Suppressor macrophage treated with lipopolysaccharide for 1 hour (primary cell): ENCODE measurements at regions not wholly inside any gene's neighbourhood (a gene's known extent, or its start where the extent isn't known, plus 50 kb on each side); places are given as distances from the start of the nearest gene placed in this dataset.

Source experiments
- DNase-seq, 3 donors: peaks; one replicate each; pipeline ENCODE4 v3.0.0-alpha.2; 2020 to 2022

DNA sequence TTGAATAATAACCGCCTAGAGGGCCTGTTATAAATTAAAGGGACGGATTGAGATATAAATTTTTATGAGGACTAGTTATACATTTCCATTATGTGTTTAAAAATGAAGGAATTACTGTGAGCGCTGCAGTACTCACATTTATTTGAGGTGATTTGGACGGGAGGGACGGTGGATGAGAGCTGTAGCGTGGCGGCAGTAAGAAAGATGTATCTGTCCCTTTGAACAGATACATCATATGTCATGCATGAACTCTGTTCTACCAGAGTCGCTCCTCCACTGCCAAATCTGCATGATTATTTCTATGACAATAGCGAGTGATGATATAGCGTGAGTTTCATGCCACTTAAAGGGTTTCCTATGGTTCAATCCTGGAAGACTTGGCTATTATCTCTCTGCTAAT lies 538.8 kb downstream of the MCTP2 start:
- no peak for DNase-seq

DNA sequence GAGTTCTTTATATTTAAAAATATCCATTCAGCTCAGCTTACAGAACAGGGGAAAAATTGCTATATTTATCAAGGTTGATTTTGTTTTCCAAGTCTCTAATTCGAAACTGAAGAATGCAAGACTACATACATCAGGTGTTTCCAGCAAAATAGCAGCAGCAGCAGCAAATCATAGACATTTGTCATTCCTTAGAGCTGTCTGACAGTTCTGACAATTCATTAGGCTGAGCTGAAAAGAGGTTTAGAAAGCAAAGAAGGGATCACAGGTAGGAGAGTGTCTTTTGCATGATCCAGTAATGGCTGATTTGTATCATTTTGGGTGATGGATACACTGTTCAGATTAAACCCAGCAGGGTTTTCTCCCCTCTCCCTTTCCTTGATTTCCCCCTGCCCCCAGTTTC lies 545.7 kb downstream of the MCTP2 start:
- DNase-seq, result no peak

DNA sequence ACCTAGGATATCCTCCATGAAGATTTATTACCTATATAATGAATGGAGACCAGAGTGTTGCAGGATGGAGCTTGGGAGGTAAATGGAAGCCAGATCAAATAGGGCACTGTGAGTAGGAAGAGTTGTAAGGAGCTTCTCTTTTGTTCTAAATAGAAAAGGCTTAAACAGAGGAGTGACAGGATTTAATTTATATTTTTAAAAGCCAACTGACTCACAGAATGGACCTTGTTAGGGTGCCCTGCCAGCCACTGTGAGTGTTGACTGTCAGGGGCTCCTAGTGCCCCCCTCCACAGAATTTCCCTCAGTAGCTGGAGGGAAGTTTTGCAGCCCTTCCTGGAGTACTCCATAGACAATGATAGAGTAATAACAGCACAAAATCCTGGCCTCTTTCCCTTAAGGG lies 547.5 kb downstream of the MCTP2 start:
- no peak for DNase-seq

DNA sequence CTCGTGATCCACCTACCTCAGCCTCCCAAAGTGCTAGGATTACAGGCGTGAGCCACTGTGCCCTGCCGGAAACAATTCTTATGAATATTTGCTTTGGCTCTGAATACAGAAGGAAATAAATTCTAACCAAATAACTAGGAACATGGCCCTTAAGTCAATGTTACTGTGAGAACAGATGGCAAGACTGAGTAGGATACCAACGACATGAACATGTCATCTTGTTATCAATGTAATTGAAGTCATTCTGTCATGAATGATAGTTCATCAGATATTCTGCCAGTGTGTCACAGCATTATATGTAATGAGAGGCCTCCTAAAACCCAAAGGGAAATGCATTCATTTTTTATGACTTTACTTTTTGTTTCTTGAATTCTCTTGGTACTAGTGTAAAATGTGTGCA lies 548.8 kb downstream of the MCTP2 start:
- DNase-seq, result no peak

DNA sequence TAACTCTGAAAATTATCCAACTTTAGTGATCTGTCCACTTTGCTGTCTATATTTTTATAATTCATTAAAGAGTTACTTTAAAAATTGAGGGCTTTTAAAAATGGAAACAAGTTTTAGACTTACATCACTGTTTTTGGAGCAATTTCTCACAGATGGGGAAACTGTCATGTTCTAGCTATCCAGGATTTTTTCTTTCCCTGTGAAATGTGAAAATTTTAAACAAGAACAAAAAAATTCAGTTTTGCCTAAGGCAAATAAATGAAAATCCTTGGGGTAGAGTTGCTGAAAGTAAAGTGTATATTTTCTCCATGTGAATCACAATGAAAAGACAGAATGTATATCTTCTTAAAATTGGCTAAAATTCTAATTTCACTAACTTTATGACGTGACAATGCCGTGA lies 553.7 kb downstream of the MCTP2 start:
- DNase-seq, result no peak

DNA sequence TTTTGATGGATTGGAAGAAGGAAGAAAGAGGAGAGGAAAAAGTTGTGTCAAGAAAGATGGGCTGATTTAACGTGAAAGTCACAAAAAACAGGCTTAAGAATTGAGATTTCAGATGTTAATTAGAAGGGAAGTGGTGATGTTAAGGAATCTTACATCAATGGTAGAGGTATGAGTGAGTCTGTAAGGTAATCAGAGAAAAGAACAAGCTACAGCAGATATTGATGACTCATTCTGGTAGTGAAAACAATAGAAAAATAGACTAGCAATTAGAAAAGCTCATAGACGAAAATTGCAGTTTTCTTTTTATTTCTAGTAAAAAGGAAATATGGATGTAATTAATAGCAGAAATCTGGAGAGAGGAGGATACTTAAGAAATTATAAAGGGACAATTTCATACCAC lies 559.6 kb downstream of the MCTP2 start:
- no peak for DNase-seq

DNA sequence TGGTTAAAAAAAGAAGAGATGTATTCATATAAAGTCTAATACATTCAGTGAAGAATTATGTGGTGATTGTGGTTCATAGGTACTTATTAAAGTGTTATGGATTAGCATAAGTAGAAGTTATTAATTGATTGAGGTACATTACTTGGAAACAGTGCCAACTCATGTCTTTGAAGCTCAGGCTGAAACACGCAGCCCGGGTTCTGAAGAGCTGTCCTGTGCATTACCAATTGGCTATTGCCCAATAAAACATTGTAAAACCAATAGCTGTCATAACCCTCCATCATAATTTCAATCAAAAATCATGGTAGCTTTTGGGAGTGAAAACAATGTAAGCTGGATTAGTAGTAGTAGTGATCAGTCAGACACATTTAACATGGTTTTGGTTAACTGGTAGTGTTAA lies 560.1 kb downstream of the MCTP2 start:
- DNase-seq, result no peak

DNA sequence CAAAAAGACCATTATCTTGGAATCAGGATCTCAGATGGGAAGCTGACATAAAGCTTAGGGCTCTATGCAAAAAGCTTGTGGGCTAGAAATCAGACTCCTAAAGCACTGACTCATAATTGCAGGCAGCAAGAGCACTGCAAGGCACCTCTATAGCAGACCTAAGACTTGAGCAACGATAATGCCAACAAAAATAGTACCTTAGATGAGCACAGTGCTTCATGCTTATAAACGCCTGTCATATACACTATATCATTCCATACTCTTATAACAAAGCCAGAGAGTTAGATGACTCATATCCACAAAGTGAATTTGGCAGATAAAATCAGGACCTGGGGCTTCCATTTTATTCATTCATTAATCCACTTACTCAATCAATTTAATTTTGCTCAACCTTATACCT lies 560.8 kb downstream of the MCTP2 start:
- no peak for DNase-seq

DNA sequence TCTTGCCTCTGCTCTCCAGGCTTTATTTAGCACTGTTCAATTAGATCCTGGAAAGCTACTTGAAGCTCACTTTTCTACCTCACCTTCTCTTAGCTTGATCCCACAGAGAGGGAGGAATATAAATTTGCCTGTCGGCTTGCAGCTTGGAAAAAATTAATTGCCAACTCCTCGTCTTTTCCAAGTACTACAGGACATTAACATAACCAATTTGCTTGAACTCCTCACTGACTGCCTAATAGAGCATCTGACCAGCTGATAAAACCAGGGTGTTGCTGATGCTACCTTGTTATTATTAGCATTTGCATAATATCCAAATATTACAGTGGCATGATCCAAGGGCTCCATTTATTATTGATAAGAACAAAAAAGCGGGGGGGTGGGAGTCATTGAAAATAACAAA lies 561.8 kb downstream of the MCTP2 start:
- no peak for DNase-seq

DNA sequence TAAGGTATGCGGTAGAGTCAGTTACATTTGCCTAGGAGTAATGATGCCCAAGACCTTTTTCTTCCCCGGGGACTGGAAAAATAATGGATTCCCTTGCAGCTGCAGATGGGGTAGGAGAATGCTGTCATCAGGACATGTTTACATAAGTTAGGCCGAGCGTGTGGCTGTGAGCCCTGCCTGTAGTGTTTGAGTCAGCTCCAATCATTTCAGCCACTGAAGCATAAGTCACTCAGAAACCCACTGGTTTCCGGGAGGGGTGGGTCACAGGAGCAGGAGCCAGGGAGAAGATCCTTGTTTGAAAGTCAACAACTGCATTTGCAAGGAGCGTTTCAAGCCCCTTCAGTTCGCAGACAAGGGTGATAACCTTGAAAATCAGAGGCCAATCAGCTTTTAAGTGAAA lies 562.3 kb downstream of the MCTP2 start:
- no peak for DNase-seq

DNA sequence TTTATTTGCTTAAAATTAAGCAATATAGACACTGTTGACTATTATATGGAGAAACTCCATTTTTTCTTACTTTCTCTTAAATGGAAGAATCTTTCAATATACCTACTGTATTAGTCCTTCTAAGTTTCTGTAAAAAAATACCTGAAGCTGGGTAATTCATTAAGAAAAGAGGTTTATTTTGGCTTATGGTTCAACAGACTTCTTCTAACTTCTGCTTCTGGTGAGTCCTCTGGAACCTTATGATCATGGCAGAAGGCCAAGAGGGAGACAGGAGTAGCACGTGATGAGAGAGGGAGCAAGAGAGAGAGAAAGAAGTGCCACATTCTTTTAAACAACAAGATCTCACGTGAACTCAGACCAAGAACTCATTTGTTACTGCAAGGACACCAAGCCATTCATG lies 573.3 kb downstream of the MCTP2 start:
- DNase-seq, result no peak

DNA sequence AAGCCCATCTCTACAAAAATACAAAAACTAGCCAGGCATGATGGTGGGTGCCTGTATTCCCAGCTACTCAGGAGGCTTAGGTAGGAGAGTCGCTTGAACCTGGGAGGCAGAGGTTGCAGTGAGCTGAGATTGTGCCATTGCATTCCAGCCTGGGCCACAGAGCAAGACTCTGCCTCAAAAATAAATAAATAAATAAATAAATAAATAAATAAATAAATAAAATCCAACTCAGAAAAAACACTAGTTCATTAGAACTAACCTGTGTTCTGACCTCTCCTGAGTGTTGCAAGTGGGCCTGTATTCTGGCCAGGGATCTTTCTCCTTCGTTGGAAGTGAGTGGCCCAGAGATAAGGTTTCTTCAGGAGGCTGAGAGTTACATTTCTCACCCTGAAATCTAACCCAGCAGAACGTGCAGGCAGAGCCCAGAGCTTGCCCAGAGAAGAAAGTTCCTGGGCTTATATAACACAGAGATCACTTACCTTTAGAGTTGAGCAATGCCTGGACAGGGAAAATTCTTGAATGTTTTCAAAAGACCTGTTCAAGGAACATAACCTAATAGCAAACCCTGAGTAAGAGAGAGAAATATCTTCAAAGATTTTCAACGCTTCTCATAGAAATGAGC lies 583.9 kb downstream of the MCTP2 start:
- no peak for DNase-seq

DNA sequence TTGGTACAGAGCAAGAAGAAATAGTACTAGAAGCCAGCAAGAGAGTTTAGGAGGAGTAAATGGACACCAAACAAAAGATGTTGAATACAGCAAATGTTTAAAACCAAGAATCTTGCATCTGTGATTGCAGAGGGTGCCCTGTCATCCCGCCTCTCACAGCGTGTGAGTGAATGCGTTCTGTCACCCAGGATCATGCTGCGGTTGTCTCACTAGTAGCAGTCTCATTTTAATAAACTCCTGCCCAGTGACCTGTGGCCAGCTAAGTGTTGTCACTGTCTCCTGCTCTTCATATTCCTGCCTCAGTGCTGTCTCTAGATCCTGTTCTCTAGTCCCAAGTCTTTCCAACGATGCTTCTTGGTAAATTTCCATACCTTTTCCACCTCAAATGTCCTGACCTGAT lies 584.6 kb downstream of the MCTP2 start:
- no peak for DNase-seq

DNA sequence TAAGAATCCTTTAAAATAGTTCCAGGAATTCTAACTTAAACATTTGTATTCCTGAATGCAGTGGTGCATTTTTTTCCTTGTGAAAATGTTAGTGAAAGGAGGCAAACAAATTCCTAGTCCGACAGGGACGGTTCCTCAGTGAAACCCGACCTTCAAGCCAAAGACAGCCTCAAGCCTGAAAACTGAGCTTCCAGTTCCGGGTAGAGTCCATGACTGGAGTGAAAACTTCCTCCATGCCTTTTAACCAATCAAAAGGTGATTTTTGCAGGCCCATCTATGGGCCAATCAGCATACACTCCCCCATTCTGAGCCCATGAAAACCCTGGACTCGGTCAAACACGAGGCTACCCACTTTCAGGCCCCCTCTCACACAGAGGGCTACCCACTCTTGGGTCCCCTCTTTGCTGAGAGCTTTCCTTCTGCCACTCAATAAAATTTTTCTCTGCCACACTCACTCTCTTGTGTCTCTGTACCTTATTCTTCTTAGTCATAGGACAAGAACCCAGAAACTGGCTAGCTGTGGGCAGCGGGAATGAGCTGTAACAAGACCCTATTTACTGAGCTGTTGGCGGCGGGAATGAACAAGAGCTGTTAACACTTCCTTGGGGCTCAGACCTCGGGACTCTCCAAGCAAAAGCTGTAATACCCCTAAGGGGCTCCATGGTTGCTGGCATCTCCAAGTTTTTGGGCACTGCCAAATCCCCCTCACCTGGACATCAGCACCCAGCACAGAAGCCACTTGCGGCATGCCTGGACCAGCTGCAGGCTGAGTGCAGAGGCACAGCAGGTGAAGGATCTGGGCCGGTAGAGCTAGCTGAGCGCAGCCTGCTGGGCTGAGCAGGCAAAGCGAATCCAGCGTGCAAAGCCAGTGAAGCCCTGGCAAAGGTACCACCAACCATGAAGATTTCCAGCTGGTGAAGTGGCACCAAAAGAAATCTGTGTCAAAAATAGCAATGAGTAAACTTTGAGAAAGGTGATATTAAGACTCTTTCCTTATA lies 598.8 kb downstream of the MCTP2 start:
- no peak for DNase-seq

DNA sequence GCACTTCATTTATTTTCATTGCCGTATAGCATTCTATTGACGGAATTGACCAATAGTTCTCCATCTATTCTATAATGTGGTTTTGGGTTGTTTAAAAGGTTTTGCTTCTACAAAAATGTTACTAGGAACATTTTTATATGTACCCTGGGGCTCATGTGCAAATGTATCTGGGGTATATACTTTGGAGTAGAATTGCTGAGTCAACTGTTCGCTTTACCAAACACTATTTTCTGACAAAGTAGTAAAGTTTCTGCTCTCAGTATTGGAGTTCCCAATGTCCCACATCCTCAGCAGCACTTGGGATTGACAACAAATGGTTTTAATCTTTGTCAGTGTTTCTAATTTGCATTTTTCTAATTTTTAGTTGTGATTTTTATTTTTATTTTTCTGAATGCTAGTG lies 602.6 kb downstream of the MCTP2 start:
- DNase-seq, result no peak

DNA sequence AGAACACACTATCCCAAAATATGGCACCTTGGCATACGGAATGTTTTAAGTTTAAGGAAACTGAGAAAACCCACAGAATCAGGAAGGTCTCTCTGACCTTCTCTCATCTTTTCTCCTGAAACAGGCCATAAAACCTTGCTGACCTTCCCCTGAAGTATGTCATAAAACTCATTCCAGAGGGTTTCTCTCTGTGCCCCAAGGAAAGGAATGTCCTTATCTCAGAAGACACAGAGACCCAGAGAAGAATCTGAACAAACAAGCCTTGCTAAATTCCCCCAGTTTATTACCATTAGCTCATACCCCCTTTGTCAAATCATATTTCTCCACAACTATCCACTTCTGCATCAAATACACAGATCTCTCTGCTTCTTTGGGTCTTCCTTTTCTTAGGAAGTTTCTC lies 603.1 kb downstream of the MCTP2 start:
- DNase-seq, result no peak

DNA sequence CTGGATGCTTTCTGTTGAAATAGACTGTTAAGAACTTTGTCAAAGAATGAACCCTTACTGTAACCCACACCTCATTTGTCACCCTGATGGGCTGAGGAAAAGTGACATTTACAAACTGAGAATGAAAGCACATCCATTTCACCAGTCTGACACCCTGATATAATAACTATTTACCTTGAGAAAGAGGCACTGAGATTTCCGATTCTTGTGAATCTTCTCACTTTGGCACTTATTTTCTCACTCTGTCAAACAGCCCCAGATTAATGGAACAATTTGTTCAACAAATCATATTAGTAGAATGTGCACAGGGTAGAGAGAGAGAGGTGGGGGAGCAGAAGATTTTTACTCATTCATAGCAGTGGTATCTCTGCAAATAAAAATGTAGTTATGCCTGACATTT lies 606.9 kb downstream of the MCTP2 start:
- no peak for DNase-seq

DNA sequence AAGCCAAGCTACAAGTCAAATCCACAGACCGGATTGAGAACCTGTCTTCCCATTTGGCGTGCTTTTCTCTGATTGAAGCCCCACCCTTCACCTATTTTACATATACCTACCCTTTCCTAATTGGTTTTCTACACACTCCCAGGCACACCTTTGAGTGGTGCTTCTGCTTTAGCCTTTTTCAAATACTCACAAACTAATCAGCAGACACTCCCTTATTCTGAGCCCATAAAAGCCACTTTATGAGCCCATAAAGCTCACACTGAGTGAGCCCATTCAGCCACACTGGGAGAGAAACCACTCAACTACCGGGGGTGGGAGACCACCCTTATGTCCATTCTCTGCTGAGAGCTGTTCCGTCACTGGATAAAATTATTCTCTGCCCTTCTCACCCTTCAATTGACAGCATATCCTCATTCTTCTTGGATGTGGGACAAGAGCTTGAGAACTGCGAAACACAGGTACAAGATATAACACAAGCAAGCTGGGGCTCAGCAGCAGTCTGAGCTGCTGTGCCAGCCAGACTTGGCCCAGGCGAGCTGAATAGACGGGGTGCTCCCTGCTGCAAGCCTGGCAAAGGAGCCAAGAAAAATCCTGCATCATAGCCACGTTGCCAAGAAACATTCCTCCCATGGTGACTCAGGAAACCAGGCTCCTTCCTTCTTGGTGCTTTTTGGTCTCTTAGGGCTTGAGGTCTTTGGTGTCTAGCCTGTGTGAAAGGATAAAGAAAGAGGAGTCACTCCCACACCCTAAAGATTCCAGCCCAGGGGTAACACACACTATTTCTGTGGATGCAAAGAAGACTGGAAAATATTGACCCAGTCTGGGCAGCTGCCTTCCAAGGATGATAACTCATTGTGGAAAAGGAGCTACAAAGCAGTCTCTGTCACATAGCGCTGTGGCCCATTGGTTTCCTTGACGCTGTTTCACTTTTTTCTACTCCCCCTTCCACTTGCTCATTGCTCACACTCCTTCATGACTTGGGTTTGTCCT lies 609.7 kb downstream of the MCTP2 start:
- DNase-seq, result no peak

DNA sequence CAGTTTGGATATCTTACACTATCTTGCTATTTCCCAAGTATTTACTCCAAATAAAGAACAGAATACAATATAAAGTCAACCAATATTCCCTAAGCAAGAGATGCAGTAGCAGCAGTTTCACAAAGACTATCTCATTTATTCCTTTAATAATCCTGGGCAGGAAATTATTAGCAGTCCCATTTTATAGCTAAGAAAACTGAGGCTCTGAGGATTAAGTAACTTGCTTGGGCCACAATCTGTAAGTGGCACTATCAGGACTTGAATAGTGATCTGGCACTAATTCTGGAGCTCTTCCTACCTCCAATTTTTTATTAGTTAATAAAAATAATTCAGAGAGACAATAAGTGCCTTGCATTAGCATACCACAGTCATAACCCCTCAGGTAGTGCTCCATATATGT lies 611.7 kb downstream of the MCTP2 start:
- no peak for DNase-seq

DNA sequence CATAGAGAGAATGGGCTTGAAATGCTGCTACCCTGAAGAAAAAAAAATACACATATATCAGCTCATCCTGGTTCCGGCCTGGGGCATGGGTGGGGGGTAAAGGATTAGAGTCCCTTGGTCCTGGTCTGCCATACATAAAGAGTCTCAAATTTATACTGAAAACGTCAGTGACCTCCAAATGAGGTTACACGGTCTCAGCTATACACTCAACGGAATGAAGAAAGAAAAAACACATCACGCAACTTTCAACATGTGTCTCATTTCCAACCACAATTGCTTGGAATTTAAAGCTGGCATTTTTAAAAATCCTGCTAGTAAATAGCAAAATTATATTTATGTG lies 612.8 kb downstream of the MCTP2 start:
- DNase-seq, result no peak

DNA sequence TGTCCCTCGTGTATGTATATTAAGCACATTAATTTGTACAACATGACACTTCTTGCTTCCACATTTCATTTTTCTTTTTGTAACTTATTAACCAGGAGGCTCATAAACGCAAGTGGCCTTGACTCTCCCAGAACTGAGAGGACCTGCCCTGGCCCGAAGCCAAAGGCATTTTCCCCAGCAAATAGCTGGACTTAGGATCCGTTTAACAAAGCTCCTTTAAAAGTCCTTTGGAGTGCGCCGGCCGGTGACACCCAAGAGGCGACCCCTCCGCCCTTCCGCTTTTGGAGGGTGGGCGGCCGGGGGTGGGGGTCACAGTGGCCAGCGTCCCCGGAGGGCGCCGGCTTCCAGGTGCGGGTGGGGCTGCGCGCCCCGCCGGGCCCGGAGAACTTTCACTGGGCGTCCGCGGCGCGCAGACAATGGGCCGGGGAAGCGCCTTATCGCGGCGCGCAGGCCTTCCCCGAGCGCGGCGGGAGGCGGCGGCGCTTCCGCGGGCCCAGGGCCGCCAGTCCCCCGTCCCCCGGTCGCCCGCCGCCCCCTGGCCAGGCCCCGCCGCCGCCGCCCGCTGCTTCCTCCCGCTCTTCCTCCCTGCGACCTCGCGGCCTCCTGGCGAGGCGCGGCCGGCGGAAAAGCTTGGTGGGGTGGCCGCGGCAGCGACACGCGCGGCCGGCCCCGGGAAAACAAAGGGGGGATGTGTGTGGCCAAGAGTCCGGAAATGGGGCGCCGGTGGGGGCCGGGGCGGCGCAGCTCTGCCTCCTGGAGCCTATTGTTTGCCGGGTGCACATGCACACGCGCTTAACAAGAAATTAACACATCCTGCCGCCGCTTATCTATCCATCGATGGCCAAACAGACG lies 613.4 kb downstream of the MCTP2 start:
- no peak for DNase-seq

DNA sequence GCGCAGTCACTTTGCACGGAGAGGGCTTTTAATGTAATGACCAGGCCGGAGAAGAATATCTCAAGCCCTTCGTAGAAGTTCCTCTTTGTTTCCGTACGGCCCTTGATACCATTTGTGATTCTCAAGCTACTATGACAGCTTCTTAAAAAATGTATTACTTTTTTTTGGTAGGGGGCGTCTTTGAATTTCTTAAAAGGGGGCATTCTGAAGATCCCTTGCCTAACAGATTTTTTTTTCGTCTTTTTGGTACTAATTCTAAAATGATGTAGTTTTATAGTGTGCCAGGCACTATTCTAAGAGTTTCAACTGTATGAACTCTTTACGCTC lies 614.0 kb downstream of the MCTP2 start:
- no peak for DNase-seq

DNA sequence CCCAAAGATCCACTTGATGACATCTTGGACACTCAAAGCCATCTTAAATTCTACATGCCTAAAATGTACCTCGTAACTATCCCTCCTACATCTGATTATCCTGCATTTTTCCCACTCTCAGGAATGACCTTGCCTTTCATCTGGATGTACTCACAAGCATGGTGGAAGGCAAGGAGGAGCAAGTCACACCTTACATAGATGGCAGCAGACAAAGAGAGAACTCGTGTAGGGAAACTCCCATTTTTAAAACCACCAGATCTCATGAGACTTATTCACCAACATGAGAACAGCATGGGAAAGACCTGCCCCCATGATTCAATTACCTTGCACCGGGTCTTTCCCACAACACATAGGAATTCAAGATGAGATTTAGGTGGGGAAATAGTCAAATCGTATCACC lies 616.0 kb downstream of the MCTP2 start:
- no peak for DNase-seq
